Esophagus muscularis mucosa (tissue), 4 donors: ENCODE measurements at regions not wholly inside any gene's neighbourhood (a gene's known extent, or its start where the extent isn't known, plus 50 kb on each side); places are given as distances from the start of the nearest gene placed in this dataset.

Source experiments
- DNase-seq: peaks from one replicate; pipeline ENCODE4 v3.0.0-alpha.2; 2017; ENCODE audit errors: extremely low spot score
- H3K27ac ChIP-seq, 4 donors: fragments of 200-600 bp; sonication (generic); replicated peaks in 1 of 4; 1 replicate in 3 of 4; 2 replicates in 1 of 4; pipeline ENCODE4 v1.5.1; 2016 to 2019; ENCODE audit warnings: mild to moderate bottlenecking in 1 of 4
- H3K27me3 ChIP-seq, 4 donors: fragments of 200-600 bp; sonication (generic); one replicate each; pipeline versions ENCODE4 v1.5.1 to v1.6.0; 2016 to 2019
- H3K36me3 ChIP-seq, 4 donors: fragments of 200-600 bp; sonication (generic); one replicate each; pipeline ENCODE4 v1.5.1; 2016 to 2019
- H3K4me1 ChIP-seq, 4 donors: fragments of 200-600 bp; sonication (generic); one replicate each; pipeline ENCODE4 v1.5.1; 2016 to 2019
- H3K4me3 ChIP-seq, 4 donors: fragments of 200-600 bp; sonication (generic); 1 replicate in 2 of 4; 2 replicates in 2 of 4; pipeline ENCODE4 v1.5.1; 2016 to 2019; ENCODE audit warnings: mild to moderate bottlenecking in 4 of 4, moderate library complexity in 1 of 4
- H3K9me3 ChIP-seq, 4 donors: fragments of 200-600 bp; sonication (generic); 1 replicate in 3 of 4; 2 replicates in 1 of 4; pipeline ENCODE4 v1.5.1; 2016 to 2019
- CTCF ChIP-seq, 3 experiments: fragments of 200-600 bp in 2 of 3; fragments of 450-650 bp in 1 of 3; sonication (generic) in 2 of 3; IDR thresholded peaks; one replicate each; pipeline ENCODE4 v1.5.1; 2017 to 2019; ENCODE audit warnings: antibody characterized with exemption in 3 of 3, mild to moderate bottlenecking in 2 of 3, moderate library complexity in 1 of 3
- EP300 ChIP-seq: sonication (generic); formaldehyde crosslinking; IDR thresholded peaks from one replicate; pipeline ENCODE4 v1.6.1; 2017; ENCODE audit warnings: antibody characterized with exemption
- POLR2A ChIP-seq: fragments of 450-650 bp; IDR thresholded peaks from one replicate; pipeline ENCODE4 v1.6.1; 2017; ENCODE audit warnings: antibody characterized with exemption, moderate library complexity, mild to moderate bottlenecking, low read depth
- POLR2AphosphoS5 ChIP-seq, 2 donors: sonication (generic); formaldehyde crosslinking; IDR thresholded peaks; one replicate each; pipeline ENCODE4 v1.6.1; 2017; ENCODE audit warnings: antibody characterized with exemption in 2 of 2
- WGBS: methylation state at CpG from one replicate; pipeline ENCODE4 v1.1.5; 2018; 5-methylcytosine and 5-hydroxymethylcytosine counted together
- intact Hi-C: fragments of 100-400 bp; cut with DNase I; formaldehyde crosslinking; loops from one replicate; pipeline ENCODE4 v1.15.1; 2023

DNA sequence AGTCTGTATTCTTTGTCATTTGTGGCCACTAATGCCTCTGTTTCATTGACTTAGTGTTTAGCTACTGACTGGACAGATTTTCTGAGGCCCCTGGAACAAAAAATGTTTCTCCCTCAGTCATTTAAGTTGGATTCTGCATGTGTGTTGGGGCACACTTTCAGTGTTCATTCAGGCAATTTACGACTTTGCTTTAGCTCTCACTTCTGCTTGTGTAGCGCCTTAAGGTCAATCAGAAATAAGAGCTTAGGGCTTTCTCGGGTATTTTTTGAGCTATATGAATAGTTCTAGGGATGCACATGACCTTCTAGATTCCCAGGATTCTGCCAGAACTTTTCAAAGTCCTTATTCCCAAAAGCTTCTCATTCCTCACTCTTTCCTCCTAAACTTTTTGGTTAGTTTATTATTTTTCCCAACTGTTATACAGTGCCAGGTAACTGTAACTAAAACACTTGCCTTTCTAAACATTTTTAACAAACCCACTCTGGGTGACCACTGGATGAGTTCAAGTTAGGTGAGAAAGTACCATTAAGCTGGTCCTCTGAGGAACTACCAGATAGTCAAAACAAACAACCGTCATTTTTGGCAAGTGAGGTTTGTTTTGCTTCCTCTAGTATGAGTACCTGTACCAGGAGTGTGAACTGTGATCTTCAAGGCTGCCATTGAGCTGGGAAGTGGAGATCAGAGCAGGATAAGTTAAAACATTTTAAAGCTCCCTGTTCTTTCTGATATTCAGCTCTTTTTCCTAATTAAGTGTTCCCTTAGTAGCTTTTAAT lies 571.3 kb upstream of the TLE4 start:
- no peak for DNase-seq
- no peaks in the 10 kb centered on the region for H3K36me3 ChIP-seq
- H3K27me3 ChIP-seq, result no peaks in the 10 kb centered on the region
- H3K4me3 ChIP-seq, result no peak overlapping the region
- TF ChIP-seq POLR2A (no peak), EP300 (no peak), CTCF (IDR thresholded peaks at IDR 0.05) (no peak), POLR2AphosphoS5 (IDR thresholded peaks at IDR 0.05) (no peak)
- no peaks in the 10 kb centered on the region for H3K4me1 ChIP-seq
- no peaks in the 10 kb centered on the region for H3K9me3 ChIP-seq
- 63% methylated on average over 4 of the region's 4 CpGs for WGBS
- no peak overlapping the region for H3K27ac ChIP-seq
- intact Hi-C loops, result no loop called here

DNA sequence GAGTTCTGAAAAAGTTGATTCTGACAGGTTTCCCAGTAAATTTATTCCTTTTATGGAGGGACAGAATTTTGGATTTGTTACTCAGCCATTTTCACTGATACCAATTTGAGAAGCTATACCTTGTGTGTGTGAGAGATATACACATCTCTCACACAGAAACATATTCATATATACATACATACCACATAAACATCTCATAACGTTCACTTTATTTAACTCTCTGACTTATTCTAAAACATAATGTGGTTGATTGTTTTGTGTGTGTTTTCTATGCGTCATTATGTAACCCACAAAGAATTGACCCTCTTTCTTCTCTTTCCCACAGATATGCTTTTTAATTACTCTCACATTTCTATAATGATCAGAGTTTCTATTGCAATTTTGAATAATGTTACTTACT lies 570.8 kb upstream of the TLE4 start:
- H3K27me3 ChIP-seq, result no peaks in the 10 kb centered on the region
- H3K36me3 ChIP-seq, result no peaks in the 10 kb centered on the region
- no peaks in the 10 kb centered on the region for H3K4me1 ChIP-seq
- no peaks in the 10 kb centered on the region for H3K9me3 ChIP-seq
- H3K27ac ChIP-seq, result no peak overlapping the region
- intact Hi-C loops, result no loop called here
- TF ChIP-seq POLR2AphosphoS5 (IDR thresholded peaks at IDR 0.05) (no peak), CTCF (IDR thresholded peaks at IDR 0.05) (no peak), POLR2A (no peak), EP300 (no peak)
- no peak overlapping the region for H3K4me3 ChIP-seq
- no peak for DNase-seq
- 73% methylated on average over 2 of the region's 2 CpGs for WGBS

- H3K27me3 ChIP-seq, result no peaks in the 10 kb centered on the region
- TF ChIP-seq POLR2AphosphoS5 (IDR thresholded peaks at IDR 0.05) (no peak), CTCF (IDR thresholded peaks at IDR 0.05) (no peak), POLR2A (no peak), EP300 (no peak)
- H3K9me3 ChIP-seq, result no peaks in the 10 kb centered on the region
- no peak overlapping the region for H3K4me3 ChIP-seq
- no peaks in the 10 kb centered on the region for H3K36me3 ChIP-seq
- 94% methylated on average over 2 of the region's 2 CpGs for WGBS
- intact Hi-C loops, result no loop called here
- no peak for DNase-seq
- H3K4me1 ChIP-seq, result no peaks in the 10 kb centered on the region
- no peak overlapping the region for H3K27ac ChIP-seq
Measured at GRCh38 chr9:79003514-79003913, 568.3 kb upstream of the TLE4 start.

- intact Hi-C loops, result no loop called here
- Histone ChIP-seq H3K27ac (no peak overlapping the region), H3K4me1 (no peaks in the 10 kb centered on the region), H3K9me3 (no peaks in the 10 kb centered on the region), H3K36me3 (no peaks in the 10 kb centered on the region), H3K4me3 (no peak overlapping the region), H3K27me3 (no peaks in the 10 kb centered on the region)
- no peak for DNase-seq
- 97% methylated on average over 4 of the region's 4 CpGs for WGBS
- no peak for TF ChIP-seq EP300
Measured at GRCh38 chr9:79004032-79004431, 567.7 kb upstream of the TLE4 start.

DNA sequence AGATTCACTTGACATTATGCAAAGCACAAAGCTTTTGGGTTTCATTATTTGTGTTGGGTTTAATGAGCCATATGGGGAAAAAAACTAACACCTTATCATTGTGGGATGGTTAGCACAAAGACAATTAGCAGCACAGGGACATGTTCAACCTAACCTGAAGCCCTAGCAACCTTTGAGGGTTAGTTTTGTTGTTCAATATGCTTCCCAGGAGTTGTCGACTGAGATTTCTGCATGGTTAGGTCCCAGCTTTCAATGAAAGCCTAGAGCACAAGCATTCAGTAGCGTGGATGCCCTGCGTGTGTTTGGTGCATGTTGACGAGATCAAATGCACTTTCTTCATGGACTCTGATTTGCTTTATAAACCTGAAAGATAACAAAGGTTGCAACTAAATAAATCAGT lies 565.2 kb upstream of the TLE4 start:
- no peak for DNase-seq
- Histone ChIP-seq H3K4me3 (no peak overlapping the region), H3K36me3 (no peaks in the 10 kb centered on the region), H3K9me3 (no peaks in the 10 kb centered on the region), H3K27ac (no peak overlapping the region), H3K4me1 (no peaks in the 10 kb centered on the region), H3K27me3 (no peaks in the 10 kb centered on the region)
- 89% methylated on average over 4 of the region's 4 CpGs for WGBS
- TF ChIP-seq CTCF (IDR thresholded peaks at IDR 0.05), result no peak
- TF ChIP-seq POLR2A, result no peak
- no peak for TF ChIP-seq EP300
- TF ChIP-seq POLR2AphosphoS5 (IDR thresholded peaks at IDR 0.05), result no peak
- intact Hi-C loops, result no loop called here
